ENCODE measurements at regions not wholly inside any gene's neighbourhood (a gene's known extent, or its start where the extent isn't known, plus 50 kb on each side); places are given as distances from the start of the nearest gene placed in this dataset.

DNA sequence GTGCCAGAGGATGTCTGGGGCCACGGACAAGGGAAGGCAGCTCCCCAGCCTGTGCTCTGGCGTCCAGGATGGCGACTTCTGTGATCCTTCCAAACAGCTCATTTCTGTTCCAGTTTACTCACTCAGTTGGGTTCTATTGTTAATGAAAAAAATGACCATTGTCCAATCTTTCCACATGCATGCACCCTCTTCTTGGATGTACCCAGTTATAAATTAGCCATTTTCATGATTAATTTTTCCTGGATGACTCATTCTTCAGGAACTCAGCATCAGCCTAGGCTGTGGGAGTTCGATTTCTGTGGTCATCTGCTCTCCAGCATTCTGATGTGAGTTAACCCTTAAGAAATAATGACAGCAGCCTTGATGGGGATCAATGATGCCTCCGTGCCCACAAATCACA is 926.8 kb downstream of the BCL11B start:
- H3K4me3 ChIP-seq (ENCODE audit: low read depth, low read length) = no peak overlapping the region
- TF ChIP-seq MAX (IDR thresholded peaks at IDR 0.05; ENCODE audit: low read depth, low read length) = no peak
- no peak for TF ChIP-seq CTCF (IDR thresholded peaks at IDR 0.05; ENCODE audit: low read depth, low read length)
- no peak for TF ChIP-seq MYC (IDR thresholded peaks at IDR 0.05; ENCODE audit: low read depth, low read length)
- no peak for TF ChIP-seq POLR2A (IDR thresholded peaks at IDR 0.05; ENCODE audit: extremely low read depth, insufficient read length)
- DNase-seq (ENCODE audit: low read depth) = no peak

DNA sequence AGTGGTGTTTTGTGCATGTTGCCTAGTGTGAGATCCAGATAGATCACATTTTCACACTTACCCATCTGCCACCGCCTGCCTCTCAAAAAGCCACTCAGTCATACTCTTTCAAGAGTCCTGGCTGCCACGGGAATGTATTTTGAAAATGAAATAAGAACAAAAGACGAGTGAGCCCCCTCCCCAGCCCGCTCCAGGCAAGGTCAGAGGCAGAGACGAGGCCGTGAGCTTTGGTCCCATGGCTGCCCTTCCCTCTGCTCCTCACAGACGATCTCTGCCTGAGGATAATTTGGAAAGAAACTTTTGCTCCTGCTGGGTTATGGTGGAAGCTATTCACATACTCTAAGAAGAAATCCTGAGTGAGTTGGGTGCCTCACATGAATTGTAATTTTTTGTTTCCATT is 924.3 kb downstream of the BCL11B start:
- no peak overlapping the region for H3K4me3 ChIP-seq (ENCODE audit: low read depth, low read length)
- DNase-seq (ENCODE audit: low read depth) = no peak
- TF ChIP-seq CTCF (IDR thresholded peaks at IDR 0.05; ENCODE audit: low read depth, low read length) = no peak
- TF ChIP-seq MYC (IDR thresholded peaks at IDR 0.05; ENCODE audit: low read depth, low read length) = no peak
- no peak for TF ChIP-seq POLR2A (IDR thresholded peaks at IDR 0.05; ENCODE audit: extremely low read depth, insufficient read length)
- no peak for TF ChIP-seq MAX (IDR thresholded peaks at IDR 0.05; ENCODE audit: low read depth, low read length)

- no peak for DNase-seq (ENCODE audit: low read depth)
- no peak for TF ChIP-seq POLR2A (IDR thresholded peaks at IDR 0.05; ENCODE audit: extremely low read depth, insufficient read length)
- no peak for TF ChIP-seq CTCF (IDR thresholded peaks at IDR 0.05; ENCODE audit: low read depth, low read length)
- TF ChIP-seq MAX (IDR thresholded peaks at IDR 0.05; ENCODE audit: low read depth, low read length) = no peak
- no peak for TF ChIP-seq MYC (IDR thresholded peaks at IDR 0.05; ENCODE audit: low read depth, low read length)
These were observed 923.5 kb downstream of the BCL11B start for GRCh38 chr14:98348505-98348904.

DNA sequence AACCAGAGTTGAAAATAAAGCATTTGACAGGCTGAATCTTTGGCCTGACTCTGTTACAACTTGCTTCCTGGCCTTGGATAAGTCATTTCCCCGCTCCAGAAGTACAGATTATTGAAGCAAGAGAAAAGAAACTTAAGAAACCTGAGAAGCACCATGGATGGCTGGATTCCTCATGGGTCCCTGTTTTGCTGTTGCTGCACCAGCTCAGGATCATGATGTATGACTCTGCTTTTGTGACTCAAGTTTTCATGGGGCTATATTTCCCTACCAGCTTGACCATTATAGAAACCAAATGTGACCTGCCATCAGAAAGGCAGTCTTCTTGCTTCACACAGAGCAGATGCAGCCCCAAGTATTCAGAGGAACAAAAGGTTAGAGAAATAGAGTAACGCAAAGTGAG is 921.8 kb downstream of the BCL11B start:
- no peak for DNase-seq (ENCODE audit: low read depth)
- no peak overlapping the region for H3K4me3 ChIP-seq (ENCODE audit: low read depth, low read length)
- TF ChIP-seq POLR2A (IDR thresholded peaks at IDR 0.05; ENCODE audit: extremely low read depth, insufficient read length) (no peak), MAX (IDR thresholded peaks at IDR 0.05; ENCODE audit: low read depth, low read length) (no peak), MYC (IDR thresholded peaks at IDR 0.05; ENCODE audit: low read depth, low read length) (no peak), CTCF (IDR thresholded peaks at IDR 0.05; ENCODE audit: low read depth, low read length) (no peak)

More at GRCh38 chr14:98348505-98348904, 923.5 kb downstream of the BCL11B start:
- no peak overlapping the region for H3K4me3 ChIP-seq (ENCODE audit: low read depth, low read length)

GRCh38 chr14:98364961-98365360 is 907.0 kb downstream of the BCL11B start:
- no peak for DNase-seq (ENCODE audit: low read depth)
- H3K4me3 ChIP-seq (ENCODE audit: low read depth, low read length) = no peak overlapping the region
- TF ChIP-seq MYC (IDR thresholded peaks at IDR 0.05; ENCODE audit: low read depth, low read length) = no peak
- no peak for TF ChIP-seq CTCF (IDR thresholded peaks at IDR 0.05; ENCODE audit: low read depth, low read length)
- TF ChIP-seq POLR2A (IDR thresholded peaks at IDR 0.05; ENCODE audit: extremely low read depth, insufficient read length) = no peak
- TF ChIP-seq MAX (IDR thresholded peaks at IDR 0.05; ENCODE audit: low read depth, low read length) = no peak

- TF ChIP-seq CTCF (IDR thresholded peaks at IDR 0.05; ENCODE audit: low read depth, low read length) (no peak), POLR2A (IDR thresholded peaks at IDR 0.05; ENCODE audit: extremely low read depth, insufficient read length) (no peak), MYC (IDR thresholded peaks at IDR 0.05; ENCODE audit: low read depth, low read length) (no peak), MAX (IDR thresholded peaks at IDR 0.05; ENCODE audit: low read depth, low read length) (no peak)
- H3K4me3 ChIP-seq (ENCODE audit: low read depth, low read length) = no peak overlapping the region
- DNase-seq (ENCODE audit: low read depth) = no peak
These were observed 905.6 kb downstream of the BCL11B start for GRCh38 chr14:98366429-98366828.

Measured in NB4 (cell line).